ENCODE measurements at regions not wholly inside any gene's neighbourhood (a gene's known extent, or its start where the extent isn't known, plus 50 kb on each side); places are given as distances from the start of the nearest gene placed in this dataset.
A peak's percentile ranks its signal among the peaks of the same experiment; 100 is the strongest.

DNA sequence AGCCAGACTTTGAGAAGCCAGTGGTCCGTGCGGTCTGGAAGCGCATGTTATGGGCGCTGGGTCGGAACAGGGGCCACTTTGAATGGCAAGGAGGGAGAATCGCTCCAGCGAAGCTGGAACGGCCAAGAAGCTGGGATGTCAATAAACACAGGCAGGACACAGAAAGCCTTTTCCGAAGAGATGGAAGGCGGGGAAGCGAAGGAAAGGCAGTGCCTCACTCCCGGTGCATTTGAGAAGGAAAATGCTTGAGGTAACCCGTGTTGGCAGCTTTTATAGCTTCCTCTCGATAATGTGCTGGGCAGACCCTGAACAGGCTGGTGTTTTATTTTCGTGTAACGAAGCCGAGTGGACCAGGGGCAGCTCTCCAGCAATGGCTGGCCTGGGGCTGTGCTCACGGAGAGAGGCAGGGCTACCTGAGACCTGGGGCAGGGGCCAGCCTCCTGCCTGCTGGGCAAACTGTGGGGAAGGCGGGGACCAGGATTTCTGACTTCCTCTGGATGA is 84.2 kb upstream of the SPRY4 start:
- no peak overlapping the region for H3K4me3 ChIP-seq (ENCODE audit: low read length, poor library complexity, severe bottlenecking)
- H3F3A ChIP-seq (ENCODE audit: low read depth) = no peaks in the 10 kb centered on the region
- TF ChIP-seq CTCF (conservative IDR thresholded peaks at IDR 0.05; ENCODE audit: low read length) (no peak), EZH2phosphoT487 (IDR thresholded peaks at IDR 0.05; ENCODE audit: borderline replicate concordance) (no peak)
- H3K27me3 ChIP-seq (ENCODE audit: insufficient read depth, low read length, poor library complexity, severe bottlenecking) = no peaks in the 10 kb centered on the region
- no peaks in the 10 kb centered on the region for H3K9me3 ChIP-seq (ENCODE audit: insufficient read depth, low read depth, low read length)
- no peaks in the 10 kb centered on the region for H4K20me1 ChIP-seq (ENCODE audit: insufficient read depth, low read length, poor library complexity, severe bottlenecking)
- H3K79me2 ChIP-seq (ENCODE audit: insufficient read depth, low read length) = no peaks in the 10 kb centered on the region
- H3K9ac ChIP-seq (ENCODE audit: low read depth, low read length, poor library complexity, severe bottlenecking) = no peak overlapping the region
- no peaks in the 10 kb centered on the region for H3K36me3 ChIP-seq (ENCODE audit: insufficient read depth, low read length)
- H3K4me2 ChIP-seq (ENCODE audit: low read depth, low read length, poor library complexity, severe bottlenecking) = no peak overlapping the region
- H3K9me2 ChIP-seq (replicated peaks; ENCODE audit: low read depth, low read length) = no peaks in the 10 kb centered on the region
- 0 out of 2 replicates have a peak overlapping the region, but pooled peaks have one; percentile 7 for H2AFZ ChIP-seq (ENCODE audit: low read length)
- no peaks in the 10 kb centered on the region for H3K4me1 ChIP-seq (ENCODE audit: insufficient read depth, low read length, poor library complexity, severe bottlenecking)

GRCh38 chr5:142408536-142408935 is 83.7 kb upstream of the SPRY4 start:
- Histone ChIP-seq H3K36me3 (ENCODE audit: insufficient read depth, low read length) (no peaks in the 10 kb centered on the region), H3K27me3 (ENCODE audit: insufficient read depth, low read length, poor library complexity, severe bottlenecking) (no peaks in the 10 kb centered on the region), H3K4me1 (ENCODE audit: insufficient read depth, low read length, poor library complexity, severe bottlenecking) (no peaks in the 10 kb centered on the region), H3K9ac (ENCODE audit: low read depth, low read length, poor library complexity, severe bottlenecking) (no peak overlapping the region), H3K9me2 (replicated peaks; ENCODE audit: low read depth, low read length) (no peaks in the 10 kb centered on the region), H4K20me1 (ENCODE audit: insufficient read depth, low read length, poor library complexity, severe bottlenecking) (no peaks in the 10 kb centered on the region), H3K79me2 (ENCODE audit: insufficient read depth, low read length) (no peaks in the 10 kb centered on the region), H2AFZ (ENCODE audit: low read length) (no peak overlapping the region), H3K9me3 (ENCODE audit: insufficient read depth, low read depth, low read length) (no peaks in the 10 kb centered on the region), H3F3A (ENCODE audit: low read depth) (no peaks in the 10 kb centered on the region), H3K4me2 (ENCODE audit: low read depth, low read length, poor library complexity, severe bottlenecking) (no peak overlapping the region), H3K4me3 (ENCODE audit: low read length, poor library complexity, severe bottlenecking) (no peak overlapping the region)
- TF ChIP-seq CTCF (conservative IDR thresholded peaks at IDR 0.05; ENCODE audit: low read length) = no peak
- no peak for TF ChIP-seq EZH2phosphoT487 (IDR thresholded peaks at IDR 0.05; ENCODE audit: borderline replicate concordance)

- Histone ChIP-seq H3K79me2 (ENCODE audit: insufficient read depth, low read length) (no peaks in the 10 kb centered on the region), H3K9me2 (replicated peaks; ENCODE audit: low read depth, low read length) (no peaks in the 10 kb centered on the region), H3K4me1 (ENCODE audit: insufficient read depth, low read length, poor library complexity, severe bottlenecking) (no peaks in the 10 kb centered on the region), H2AFZ (ENCODE audit: low read length) (no peak overlapping the region), H3K27me3 (ENCODE audit: insufficient read depth, low read length, poor library complexity, severe bottlenecking) (no peaks in the 10 kb centered on the region), H3K36me3 (ENCODE audit: insufficient read depth, low read length) (no peaks in the 10 kb centered on the region), H3K4me3 (ENCODE audit: low read length, poor library complexity, severe bottlenecking) (no peak overlapping the region), H3K4me2 (ENCODE audit: low read depth, low read length, poor library complexity, severe bottlenecking) (no peak overlapping the region), H3K9me3 (ENCODE audit: insufficient read depth, low read depth, low read length) (no peaks in the 10 kb centered on the region), H3K9ac (ENCODE audit: low read depth, low read length, poor library complexity, severe bottlenecking) (no peak overlapping the region), H4K20me1 (ENCODE audit: insufficient read depth, low read length, poor library complexity, severe bottlenecking) (no peaks in the 10 kb centered on the region), H3F3A (ENCODE audit: low read depth) (no peaks in the 10 kb centered on the region)
- TF ChIP-seq CTCF (conservative IDR thresholded peaks at IDR 0.05; ENCODE audit: low read length) (no peak), EZH2phosphoT487 (IDR thresholded peaks at IDR 0.05; ENCODE audit: borderline replicate concordance) (no peak)
Measured at GRCh38 chr5:142405814-142406395, 81.1 kb upstream of the SPRY4 start.

All from Loucy (cell line).